Hindlimb muscle (tissue), 1 donor: ENCODE measurements at regions not wholly inside any gene's neighbourhood (a gene's known extent, or its start where the extent isn't known, plus 50 kb on each side); places are given as distances from the start of the nearest gene placed in this dataset.

Experiments used
- DNase-seq: peaks from one replicate; pipeline ENCODE4 v3.0.0-alpha.2; 2013

DNA sequence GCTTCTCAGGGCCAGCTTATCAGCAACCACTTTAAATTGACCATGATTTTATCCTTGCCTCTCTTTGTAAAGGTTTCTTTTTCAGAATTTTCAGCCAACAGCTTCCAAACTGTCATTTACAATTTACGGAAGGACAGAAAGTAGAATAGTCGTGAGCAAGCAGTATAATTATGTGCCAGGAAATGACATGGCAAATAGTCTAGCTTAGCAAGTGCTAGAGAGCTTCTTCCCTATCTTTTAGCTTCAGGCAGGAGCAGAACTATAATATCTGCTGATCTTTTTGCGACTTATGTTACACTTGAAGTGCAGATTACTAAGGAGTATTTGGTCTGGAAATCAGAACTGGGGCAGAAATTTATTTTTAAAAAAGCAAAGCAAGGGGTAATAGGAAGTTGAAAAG is 123.0 kb upstream of the AP1S2 start:
- DNase-seq: no peak

GRCh38 chrX:15976396-15976795 is 121.8 kb upstream of the AP1S2 start:
- no peak for DNase-seq

DNA sequence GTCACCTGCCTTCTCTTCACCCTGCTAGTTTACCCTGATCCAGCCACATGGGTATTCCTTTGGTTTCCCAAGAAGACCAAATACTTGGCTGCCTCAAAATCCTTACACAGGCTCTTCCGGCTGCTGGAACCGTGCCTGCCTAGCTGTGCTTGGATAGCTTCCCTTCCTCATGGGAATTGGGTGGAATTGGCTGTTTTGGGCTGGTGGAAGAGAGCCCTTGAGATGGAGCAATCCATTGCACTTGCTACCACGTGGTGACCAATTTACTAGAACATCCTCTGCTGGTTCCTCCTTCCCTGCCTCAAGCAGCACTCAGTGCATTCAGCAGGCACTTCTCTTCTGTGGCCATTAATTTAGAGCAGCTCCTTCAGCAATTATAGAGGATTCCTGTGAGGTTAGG is 119.3 kb upstream of the AP1S2 start:
- DNase-seq: no peak

DNA sequence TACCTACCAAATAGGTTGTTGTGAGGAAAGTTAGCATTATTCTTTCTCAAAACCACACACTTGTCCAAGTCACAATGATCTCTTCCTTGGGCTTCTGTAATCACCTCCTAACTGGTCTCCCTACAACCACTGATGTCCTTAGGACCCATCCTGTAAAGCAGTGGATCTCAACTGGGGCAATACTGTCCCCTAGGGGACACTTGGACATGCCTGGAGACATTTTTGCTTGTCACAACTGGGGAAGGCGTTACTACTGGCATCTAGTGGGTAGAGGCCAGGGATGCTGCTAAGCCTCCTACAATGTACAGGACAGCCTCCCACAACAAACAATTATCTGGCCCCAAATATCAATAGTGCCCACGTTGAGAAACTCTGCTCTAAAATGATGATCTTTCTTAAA is 118.7 kb upstream of the AP1S2 start:
- no peak for DNase-seq

GRCh38 chrX:15971696-15972095 is 117.1 kb upstream of the AP1S2 start:
- no peak for DNase-seq

DNA sequence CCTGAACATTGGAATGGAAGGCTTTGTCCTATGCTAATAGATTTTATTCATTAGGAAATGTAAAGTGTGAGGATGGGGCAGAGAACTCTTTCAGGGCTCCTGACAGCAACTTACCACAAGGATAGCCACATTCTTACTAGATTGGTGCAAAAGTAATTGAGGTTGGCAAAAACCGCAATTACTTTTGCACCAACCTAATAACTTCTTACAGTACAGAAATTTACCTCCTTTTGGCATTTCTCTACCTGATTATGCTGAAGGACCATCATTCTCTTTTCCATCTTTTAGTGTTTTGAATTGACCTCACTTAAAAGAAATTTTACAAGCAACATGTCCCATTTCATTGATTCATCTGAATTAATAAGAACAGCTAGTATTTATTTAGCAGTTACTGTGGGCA is 109.2 kb upstream of the AP1S2 start:
- DNase-seq: no peak

GRCh38 chrX:15960237-15960636 is 105.6 kb upstream of the AP1S2 start:
- DNase-seq: no peak

DNA sequence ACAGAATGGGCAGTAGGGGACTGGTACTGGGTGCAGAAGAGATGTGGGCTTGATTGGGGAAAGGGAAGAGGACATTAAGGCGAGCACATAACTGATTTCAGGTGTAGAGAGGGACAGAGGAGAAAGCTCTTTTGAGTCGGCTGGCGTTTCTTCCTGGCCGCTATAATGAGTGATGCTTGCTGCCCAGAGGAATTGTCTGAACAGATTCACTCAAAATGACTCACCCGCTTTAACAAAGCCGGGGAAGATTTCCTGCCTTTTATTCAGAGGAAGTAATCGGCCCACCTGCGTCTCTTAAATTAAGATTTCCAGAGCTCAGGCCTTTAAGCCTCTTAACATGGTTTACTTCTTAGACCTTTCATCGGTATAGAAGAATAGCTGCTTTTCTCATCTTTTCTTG is 102.1 kb upstream of the AP1S2 start:
- DNase-seq: no peak

DNA sequence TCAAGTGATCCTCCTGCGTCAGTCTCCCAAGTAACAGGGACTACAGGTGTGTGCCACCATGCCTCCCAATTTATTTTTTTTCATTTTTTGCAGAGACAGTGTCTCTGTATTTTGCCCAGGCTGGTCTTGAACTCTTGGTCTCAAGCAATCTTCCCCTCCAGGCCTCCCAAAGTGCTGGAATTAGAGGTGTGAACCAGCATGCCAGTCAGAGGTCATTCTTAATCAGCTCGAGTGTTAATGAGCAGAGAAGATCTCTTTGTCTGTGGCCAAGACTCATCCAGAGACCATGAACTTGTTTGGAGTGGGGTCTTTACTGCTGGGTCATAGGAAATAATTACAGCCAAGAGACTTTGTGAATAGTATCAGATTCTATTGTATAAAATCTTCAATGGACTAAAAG is 99.2 kb upstream of the AP1S2 start:
- no peak for DNase-seq

DNA sequence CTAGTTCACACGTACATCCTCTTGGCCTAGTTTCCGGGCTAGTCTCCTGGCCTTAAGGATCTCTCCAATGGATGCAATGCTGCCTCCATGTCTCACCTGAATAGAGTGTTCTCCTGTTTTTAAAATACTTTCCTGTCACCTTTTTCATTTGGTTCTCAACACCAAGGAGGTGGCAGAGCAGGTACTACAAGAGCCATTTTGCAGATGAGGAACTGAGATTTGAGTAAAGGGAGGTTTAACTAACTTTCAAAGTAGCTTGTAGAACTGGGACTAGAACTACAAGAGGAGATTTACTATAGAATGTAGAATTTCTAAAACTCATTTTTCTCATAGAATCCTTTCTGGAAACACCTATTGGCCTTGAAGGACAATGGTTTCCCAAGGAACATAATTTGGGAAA is 97.6 kb upstream of the AP1S2 start:
- DNase-seq: no peak

DNA sequence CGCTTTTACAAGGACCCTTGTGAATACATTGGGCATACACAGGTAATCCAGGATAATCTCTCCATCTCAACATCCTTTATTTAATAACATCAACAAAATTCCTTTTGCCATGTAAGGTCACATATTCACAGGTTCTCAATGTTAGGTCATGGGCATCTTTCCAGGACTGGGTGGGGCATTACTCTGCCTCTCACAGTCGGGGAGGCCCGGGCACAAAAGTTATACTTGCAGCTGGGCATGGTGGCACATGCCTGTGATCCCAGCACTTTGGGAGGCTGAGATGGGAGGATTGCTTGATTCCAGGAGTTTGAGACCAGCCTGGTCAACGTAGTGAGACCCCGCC is 93.7 kb upstream of the AP1S2 start:
- no peak for DNase-seq

DNA sequence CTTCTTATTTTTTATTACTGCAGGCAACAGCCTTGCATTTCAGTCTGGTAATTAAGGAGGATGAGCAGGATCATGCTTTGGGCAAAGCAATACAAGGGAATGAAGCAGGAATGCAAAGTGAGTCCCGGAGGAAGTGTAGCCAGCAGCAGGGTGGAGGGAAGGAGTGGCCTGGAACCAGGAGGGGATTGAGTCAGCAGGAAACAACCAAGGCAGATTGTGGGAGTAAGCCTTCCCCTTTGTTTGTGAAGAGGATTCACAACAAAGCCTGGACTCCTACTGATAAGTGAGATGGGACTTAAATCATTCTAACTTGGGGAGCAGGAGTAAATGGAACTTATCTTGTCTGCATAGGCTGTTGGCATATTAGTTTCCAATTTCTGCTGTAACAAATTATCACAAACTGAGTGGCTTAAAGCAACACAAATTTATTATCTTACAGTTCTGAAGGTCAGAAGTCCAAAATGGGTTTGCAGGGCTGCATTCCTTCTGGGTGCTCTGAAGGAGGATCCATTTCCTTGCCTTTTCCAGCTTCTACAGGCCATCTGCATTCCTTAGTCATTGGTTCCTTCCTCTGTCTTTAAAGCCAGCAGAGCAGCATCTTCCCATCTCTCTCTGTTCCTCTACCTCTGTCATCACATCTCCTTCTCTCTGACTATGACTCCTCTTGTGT is 93.2 kb upstream of the AP1S2 start:
- no peak for DNase-seq

DNA sequence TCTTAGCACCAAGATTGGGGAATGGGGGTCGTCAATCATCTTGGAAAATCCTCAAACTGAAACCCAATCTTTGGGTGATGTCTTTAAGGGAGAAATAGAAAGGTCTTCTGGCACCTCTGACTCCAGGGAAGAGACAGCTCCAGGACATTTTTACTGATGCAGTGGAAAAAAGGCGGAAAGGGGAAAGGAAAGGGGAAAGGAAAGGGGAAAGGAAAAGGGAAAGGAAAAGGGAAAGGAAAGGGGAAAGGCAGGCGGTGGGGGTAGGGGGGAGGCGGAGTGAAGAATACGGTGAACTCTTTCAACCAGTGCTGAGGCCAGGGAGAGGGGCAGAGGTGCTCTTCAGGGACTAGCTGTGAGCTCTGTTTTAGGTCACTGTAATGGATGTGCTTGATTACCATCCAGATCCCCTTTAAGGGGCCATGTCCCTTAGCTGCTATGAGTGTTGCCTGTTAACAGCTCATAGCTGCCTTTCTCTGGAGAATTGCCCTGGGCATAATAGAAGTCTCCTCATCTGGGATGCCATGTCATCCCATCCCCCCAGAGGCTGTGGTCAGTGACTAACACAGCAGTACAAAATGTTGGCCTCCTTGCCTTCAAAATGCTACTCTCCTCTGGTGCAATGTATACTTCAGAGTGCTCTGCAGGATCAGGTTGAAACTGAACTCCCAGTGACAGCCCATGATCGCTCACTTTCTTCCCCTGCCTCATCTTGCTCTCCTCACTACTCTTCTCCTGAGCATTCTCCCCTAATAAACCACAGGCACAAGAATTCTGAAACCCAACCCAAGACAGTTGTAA is 92.4 kb upstream of the AP1S2 start:
- DNase-seq: no peak

DNA sequence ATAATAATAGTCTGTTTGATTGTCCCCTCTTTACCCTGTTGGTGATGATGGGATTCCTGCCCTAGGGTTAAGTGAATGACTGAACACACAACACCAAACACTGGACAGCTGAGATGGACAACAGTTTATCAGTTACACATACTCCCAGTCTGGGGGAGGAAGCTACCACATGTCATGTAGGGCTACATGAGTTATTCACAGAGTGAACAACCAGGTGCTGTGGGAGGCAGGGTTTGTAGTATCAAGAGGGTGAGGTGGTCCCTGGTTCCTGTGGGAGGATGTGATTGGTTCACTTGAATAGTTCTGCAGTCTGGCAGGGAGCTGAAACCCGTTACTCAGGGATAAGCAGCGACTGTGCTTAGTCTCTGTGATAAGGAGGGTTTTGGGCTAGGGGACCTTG is 88.8 kb upstream of the AP1S2 start:
- DNase-seq: no peak

DNA sequence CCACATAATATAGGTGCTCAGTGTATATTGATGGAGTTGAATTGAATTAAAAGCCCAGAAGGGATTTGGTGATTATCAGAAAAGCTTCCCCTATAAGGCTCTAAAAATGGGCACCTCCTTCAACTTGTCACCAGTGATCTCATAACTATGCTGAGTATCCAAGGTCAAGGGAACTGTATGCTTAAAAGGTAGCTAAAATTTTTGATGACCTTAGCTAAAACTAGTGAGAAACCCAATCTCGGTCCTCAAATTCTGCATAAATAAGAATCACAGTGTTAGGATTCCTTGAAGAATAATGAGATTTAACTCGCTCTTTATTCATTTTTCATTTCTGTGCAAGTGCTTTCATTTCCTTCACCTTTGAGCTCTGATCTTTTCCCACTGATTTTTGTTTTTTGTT is 87.7 kb upstream of the AP1S2 start:
- DNase-seq: no peak

- DNase-seq: no peak
Observed at GRCh38 chrX:15939737-15940136, 85.1 kb upstream of the AP1S2 start.

DNA sequence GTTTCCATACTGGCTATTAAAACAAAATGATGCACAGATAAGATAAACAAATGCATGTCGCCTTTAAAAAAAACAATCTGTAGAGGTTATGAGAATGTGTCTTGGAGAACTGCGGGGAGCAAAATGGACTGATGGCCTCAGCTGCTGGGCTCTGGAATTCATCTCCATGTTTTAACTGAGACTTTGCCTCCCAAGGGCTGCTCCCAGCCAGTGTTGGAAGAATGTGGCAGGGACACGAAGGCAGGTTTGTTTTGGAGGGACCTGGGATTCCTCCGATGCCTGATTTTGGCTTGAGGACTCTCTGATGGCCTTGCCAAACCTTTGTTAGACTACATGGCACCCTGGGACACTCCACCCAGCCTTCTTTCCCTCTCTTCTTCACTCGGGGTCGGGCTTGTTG is 83.5 kb upstream of the AP1S2 start:
- no peak for DNase-seq

DNA sequence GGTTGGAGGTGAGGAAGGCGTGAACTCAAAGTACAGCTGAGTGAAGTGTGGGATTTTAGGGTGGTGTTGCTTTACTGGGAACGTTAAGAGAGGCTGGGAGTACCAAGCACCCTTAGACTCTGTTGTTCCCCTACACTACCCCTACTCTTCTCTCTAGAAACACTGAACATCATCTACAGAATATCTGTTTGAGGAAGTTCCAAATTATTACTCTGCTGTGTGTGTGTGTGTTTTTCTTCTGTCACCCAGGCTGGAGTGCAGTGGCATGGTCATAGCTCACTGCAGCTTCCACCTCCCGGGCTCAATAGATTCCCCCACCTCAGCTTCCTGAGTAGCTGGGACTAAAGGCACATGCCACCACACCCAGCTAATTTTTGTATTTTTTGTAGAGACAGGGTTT is 76.7 kb upstream of the AP1S2 start:
- no peak for DNase-seq

DNA sequence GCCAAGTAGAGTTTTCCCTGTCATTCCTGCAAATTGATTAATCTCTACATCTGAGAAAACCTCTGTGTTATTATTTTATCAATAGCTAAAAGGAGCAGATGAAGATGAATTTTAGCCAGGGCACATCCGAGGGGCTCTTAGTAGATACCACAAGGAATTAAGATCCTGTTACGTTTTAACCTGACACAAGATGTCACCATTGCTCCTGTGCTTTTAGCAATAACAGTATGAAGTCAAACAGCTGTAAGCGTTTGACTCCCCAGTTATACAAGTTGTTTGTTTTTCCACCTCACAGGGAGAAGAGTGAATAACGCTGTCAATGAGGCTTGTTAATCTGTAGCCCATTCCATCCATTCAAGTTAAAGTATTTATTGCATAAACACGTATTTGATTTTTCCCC is 76.0 kb upstream of the AP1S2 start:
- DNase-seq: peak; percentile 14

DNA sequence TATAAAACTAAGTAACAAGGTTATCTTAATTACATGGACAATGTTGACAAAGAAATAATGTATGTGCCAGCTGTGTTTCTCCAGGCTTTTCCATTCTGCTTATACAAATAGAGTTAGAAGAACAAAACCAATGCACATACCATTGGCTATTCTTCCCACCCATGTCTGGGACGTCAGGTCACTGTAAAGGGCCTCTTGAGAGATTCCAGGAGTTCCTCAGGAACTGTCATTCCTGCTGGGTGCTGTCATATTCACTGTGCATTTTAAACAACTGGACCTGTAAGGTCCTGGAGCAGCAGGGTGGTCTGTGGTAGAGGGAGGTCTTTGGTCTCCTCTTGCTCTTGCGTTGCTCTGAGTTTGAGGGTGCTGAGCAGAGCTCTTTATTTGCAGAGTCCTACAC is 74.6 kb upstream of the AP1S2 start:
- no peak for DNase-seq

DNA sequence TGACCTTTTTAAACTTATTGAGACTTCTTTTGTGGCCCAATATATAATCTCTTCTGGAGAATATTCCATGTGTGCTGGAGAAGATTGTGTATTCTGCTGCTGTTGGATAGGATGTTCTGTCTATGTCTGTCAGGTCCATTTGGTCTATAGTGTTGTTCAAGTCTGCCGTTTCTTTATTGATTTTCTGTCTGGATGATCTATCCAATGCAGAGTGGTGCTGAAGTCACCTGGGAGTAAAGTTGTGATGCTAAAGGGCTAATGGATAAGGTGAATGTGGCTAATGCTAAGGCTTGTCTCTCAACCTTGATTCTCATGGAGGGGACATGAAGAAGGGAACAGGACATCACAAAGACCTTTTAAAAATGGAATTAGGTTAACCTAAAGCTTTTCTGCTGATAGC is 72.0 kb upstream of the AP1S2 start:
- no peak for DNase-seq

DNA sequence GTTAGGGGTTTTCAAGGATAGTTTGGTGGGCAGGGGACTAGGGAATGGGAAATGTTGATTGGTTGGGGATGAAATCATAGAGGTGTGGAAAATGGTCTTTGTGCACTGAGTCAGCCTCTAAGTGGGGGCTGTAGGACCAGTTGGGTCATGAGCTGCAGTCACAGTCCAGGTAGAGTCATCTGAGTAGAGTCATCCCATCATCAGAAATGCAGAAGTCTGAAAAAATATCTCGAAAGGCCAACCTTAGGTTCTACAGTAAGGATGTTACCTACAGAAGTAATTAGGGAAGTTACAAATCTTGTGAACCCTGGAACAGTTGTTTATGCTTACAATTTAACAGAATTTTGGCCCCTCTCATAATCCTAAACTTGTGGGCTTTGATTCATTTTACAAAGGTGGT is 63.4 kb upstream of the AP1S2 start:
- no peak for DNase-seq

DNA sequence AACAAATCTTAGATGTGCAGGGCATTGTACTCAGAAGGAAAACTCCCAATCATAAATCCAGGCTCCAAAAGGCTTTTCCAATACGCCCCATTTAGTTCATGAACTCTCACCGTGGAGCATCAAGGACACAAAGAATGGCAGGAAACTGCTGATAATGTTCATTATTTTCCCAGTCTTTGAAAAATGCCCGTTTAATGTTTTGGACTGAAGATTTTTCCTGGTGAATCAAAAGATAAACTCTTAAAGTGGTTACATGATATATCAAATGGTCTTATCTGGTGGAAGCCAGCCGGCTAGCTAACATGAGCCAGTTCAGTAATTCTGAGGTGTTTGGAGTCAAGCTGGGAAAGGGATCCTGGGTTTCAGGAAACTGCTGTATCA is 62.1 kb upstream of the AP1S2 start:
- DNase-seq: no peak

DNA sequence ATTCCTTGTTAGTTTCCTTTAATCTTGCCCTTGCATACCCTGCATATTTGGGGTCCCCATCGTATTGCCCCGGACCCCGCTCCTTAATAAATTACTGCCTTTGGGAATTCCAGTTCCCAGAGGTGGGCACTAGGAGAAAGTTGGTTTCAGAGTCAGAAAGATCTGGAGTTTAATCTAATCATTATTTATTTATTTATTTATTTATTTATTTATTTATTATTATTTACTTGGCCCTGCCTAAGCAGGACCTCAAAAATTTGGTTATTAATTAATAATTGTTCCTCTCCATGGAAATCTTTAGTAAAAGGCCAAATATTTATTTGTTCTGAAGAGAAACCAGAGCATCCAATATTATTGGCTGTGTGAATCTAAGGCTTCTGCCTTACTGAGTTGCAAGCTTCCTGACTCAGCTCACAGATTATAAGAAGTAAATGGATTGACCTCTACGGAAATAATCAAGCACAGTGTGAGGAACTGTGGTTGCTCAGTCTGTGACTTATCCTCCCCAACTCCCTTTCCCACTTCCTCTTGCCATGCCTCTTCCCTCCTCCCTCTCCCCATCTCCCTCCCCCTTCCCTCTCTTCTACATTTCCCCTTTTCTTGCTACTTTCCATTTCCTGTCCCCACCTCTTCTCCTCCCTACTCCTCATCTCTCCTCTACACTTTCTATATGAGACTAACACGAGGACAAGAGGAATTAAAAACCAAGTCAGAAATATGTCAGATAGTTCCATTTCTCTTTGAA is 61.5 kb upstream of the AP1S2 start:
- DNase-seq: no peak
